GM12878 (cell line): ENCODE measurements at regions not wholly inside any gene's neighbourhood (a gene's known extent, or its start where the extent isn't known, plus 50 kb on each side); places are given as distances from the start of the nearest gene placed in this dataset.

Source experiments
- ATAC-seq: fragments of 200-7000 bp; cut with Tn5 transposase; 3 replicates; pipeline ENCODE4 v1.9.1; 2020; ENCODE audit warnings: mild to moderate bottlenecking, moderate library complexity
- BruUV-seq: library from RNA; stranded (reverse); fragments of 400-500 nt; replicated peaks from 2 replicates; lab custom pipeline; 2021; lab: Mats Ljungman, UMichigan
- CTCF ChIA-PET: fragments of 300-600 bp; sonication (Branson Sonifier 250); formaldehyde crosslinking; extraction: SDS; loops from one replicate; lab custom pipeline; 2021; ENCODE audit warnings: inconsistent platforms; lab: Yijun Ruan, JAX
- POLR2A ChIA-PET: fragments of 350-600 bp; formaldehyde crosslinking; extraction: SDS; loops from one replicate; lab custom pipeline; 2021; ENCODE audit warnings: inconsistent platforms; lab: Charles Lee
- RAD21 ChIA-PET: fragments of 300-600 bp; sonication (Branson Sonifier 250); formaldehyde crosslinking; loops from one replicate; lab custom pipeline; 2023; ENCODE audit warnings: antibody characterized with exemption; ENCODE audit not compliant: unreplicated experiment; lab: Charles Lee
- SMC1A ChIA-PET: fragments of 300-600 bp; sonication (Branson Sonifier 250); formaldehyde crosslinking; loops from one replicate; lab custom pipeline; 2023; ENCODE audit not compliant: unreplicated experiment, uncharacterized antibody; lab: Charles Lee
- DNase-seq: peaks from one replicate; pipeline ENCODE4 v3.0.0-alpha.2; 2011; ENCODE audit warnings: low read depth, low spot score
- FAIRE-seq: peaks from 3 replicates; lab custom pipeline; 2011; peaks lifted over from hg19 to GRCh38; lab: Jason Lieb, UNC
- H2AFZ ChIP-seq: 2 replicates; pipeline ENCODE4 v1.6.0; 2011; ENCODE audit warnings: low read depth, low read length, control low read depth; ENCODE audit not compliant: control insufficient read depth
- H3K27ac ChIP-seq: 2 replicates; pipeline ENCODE4 v1.5.1; 2011; ENCODE audit warnings: control low read depth; ENCODE audit not compliant: control insufficient read depth, insufficient read depth
- H3K27me3 ChIP-seq, 2 experiments: replicated peaks in 1 of 2; 2 replicates each; pipeline versions ENCODE4 v1.6.0 to v1.6.1; 2011; ENCODE audit warnings: low read length in 1 of 2; ENCODE audit not compliant: control insufficient read depth in 2 of 2, insufficient read depth in 2 of 2
- H3K36me3 ChIP-seq, 2 experiments: 2 replicates each; pipeline ENCODE4 v1.5.1; 2011; ENCODE audit warnings: low read length in 1 of 2; ENCODE audit not compliant: control insufficient read depth in 2 of 2, insufficient read depth in 2 of 2
- H3K4me1 ChIP-seq: 2 replicates; pipeline ENCODE4 v1.6.1; 2011; ENCODE audit warnings: mild to moderate bottlenecking, low read length, moderate library complexity, mixed read lengths; ENCODE audit not compliant: control insufficient read depth, insufficient read depth
- H3K4me2 ChIP-seq: 2 replicates; pipeline ENCODE4 v1.6.0; 2011; ENCODE audit warnings: control low read depth; ENCODE audit not compliant: control insufficient read depth, insufficient read depth
- H3K4me3 ChIP-seq: fragments of 200-600 bp; sonication (generic); 2 replicates; pipeline ENCODE4 v1.5.1; 2016
- H3K79me2 ChIP-seq: 2 replicates; pipeline ENCODE4 v1.6.0; 2011; ENCODE audit warnings: low read length; ENCODE audit not compliant: control insufficient read depth, insufficient read depth
- H3K9ac ChIP-seq: 2 replicates; pipeline ENCODE4 v1.8.0; 2011; ENCODE audit warnings: low read length, control low read depth, mixed read lengths; ENCODE audit not compliant: control insufficient read depth, insufficient read depth
- H3K9me3 ChIP-seq: replicated peaks from 3 replicates; pipeline ENCODE4 v1.5.1; 2011; ENCODE audit warnings: mild to moderate bottlenecking, low read length; ENCODE audit not compliant: control insufficient read depth, insufficient read depth
- H4K20me1 ChIP-seq: 2 replicates; pipeline ENCODE4 v1.6.0; 2011; ENCODE audit not compliant: control insufficient read depth, insufficient read depth
- ETV6 ChIP-seq, 2 experiments: fragments of 450-650 bp in 1 of 2; IDR thresholded peaks in 1 of 2; conservative IDR thresholded peaks in 1 of 2; 2 replicates each; pipeline ENCODE4 v1.6.1; 2014; ENCODE audit warnings: antibody characterized with exemption in 1 of 2, borderline replicate concordance in 1 of 2, low read depth in 1 of 2, mild to moderate bottlenecking in 1 of 2, moderate library complexity in 1 of 2
- GABPA ChIP-seq: IDR thresholded peaks from 2 replicates; pipeline ENCODE4 v1.6.1; 2014; ENCODE audit warnings: antibody characterized with exemption, low read depth, mild to moderate bottlenecking, inconsistent platforms
- IKZF1 ChIP-seq: fragments of 450-650 bp; conservative IDR thresholded peaks from 2 replicates; pipeline ENCODE4 v1.6.1; 2017; ENCODE audit warnings: antibody characterized with exemption, mild to moderate bottlenecking
- JUNB ChIP-seq: IDR thresholded peaks from 2 replicates; pipeline ENCODE4 v1.6.1; 2016; ENCODE audit warnings: antibody characterized with exemption, mild to moderate bottlenecking
- SREBF2 ChIP-seq: IDR thresholded peaks from 2 replicates; pipeline ENCODE4 v1.6.1; 2012; ENCODE audit warnings: mild to moderate bottlenecking, low read length
- WGBS: methylation state at CpG from one replicate; pipeline ENCODE4 v1.1.6; 2016; ENCODE audit warnings: low lambda C conversion rate; ENCODE audit not compliant: insufficient replicate concordance, insufficient coverage; ENCODE audit errors: missing lambda C conversion rate; 5-methylcytosine and 5-hydroxymethylcytosine counted together
- in situ Hi-C: fragments of 300-500 bp; cut with MboI; formaldehyde crosslinking; loops from 9 replicates; pipeline ENCODE4 v1.14.3; 2018; ENCODE audit warnings: mixed read lengths
- intact Hi-C: fragments of 100-400 bp; cut with micrococcal nuclease; formaldehyde crosslinking; loops from one replicate; pipeline ENCODE4 v1.14.2; 2022; ENCODE audit not compliant: unreplicated experiment

DNA sequence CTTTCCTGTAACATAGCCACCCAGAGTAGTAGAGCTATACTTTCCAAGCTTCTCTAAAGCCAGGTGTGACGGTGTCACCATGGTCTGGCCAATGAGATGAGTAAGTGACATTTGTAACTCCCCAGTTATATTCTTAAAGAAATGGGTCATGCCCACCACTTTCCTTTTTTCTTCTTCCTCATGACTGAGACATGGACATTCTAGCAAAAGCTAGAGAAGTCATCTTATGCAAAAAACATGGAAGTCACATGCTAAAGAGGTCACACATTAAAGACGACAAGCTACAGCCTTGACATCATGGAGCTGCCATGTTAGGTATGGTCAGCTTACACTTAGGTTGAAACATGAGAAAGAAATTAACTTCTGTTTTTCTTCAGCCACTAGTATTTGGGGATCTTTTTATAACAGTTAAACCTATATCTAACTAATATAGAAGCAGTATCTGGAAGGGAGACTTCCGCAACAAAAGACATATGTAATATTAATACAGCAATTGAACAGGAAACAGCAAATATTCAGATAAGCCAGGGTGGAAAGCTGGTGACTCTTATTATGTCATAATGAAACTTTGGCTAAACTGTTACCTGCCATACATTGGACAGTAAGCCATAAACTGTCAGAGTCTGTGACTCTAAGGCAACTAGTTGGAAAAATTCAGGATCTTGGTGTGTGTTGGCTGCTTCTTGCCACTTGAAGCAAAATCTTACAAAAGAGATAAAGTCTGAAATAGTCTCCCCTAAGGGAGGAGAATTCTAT, 54.7 kb upstream of the SNX2 start:
- no TSS peak for BruUV-seq
- SMC1A ChIA-PET = interaction anchor here (1.1 to 4.0 kb wide), 4 partner anchors 16 to 125 kb away, joined by 3 to 20 read pairs (median 6); no protein-coding TSS in a partner anchor
- in situ Hi-C loops = no loop called here
- RAD21 ChIA-PET = interaction anchor here (1.1 kb wide), 1 partner anchor 16 kb away, joined by 4 read pairs; no protein-coding TSS in a partner anchor
- Histone ChIP-seq H3K9ac (no peak overlapping the region), H2AFZ (no peak overlapping the region), H3K79me2 (no peaks in the 10 kb centered on the region), H3K4me3 (no peak overlapping the region), H3K27ac (no peak overlapping the region), H3K27me3 (no peaks in the 10 kb centered on the region), H4K20me1 (no peaks in the 10 kb centered on the region), H3K36me3 (no peaks in the 10 kb centered on the region)
- DNase-seq = no peak
- POLR2A ChIA-PET = interaction anchor here (1.5 kb wide), 1 partner anchor 56 kb away, joined by 4 read pairs; no protein-coding TSS in a partner anchor
- CTCF ChIA-PET = interaction anchor here (0.9 to 4.4 kb wide), 4 partner anchors 9 to 56 kb away, joined by 3 to 33 read pairs (median 4); no protein-coding TSS in a partner anchor
- WGBS = 77% methylated on average over 3 of the region's 3 CpGs
- peak in 1 of 2 experiments; percentile 52; a peak in 1 of 4 replicates for TF ChIP-seq ETV6 (conservative IDR thresholded peaks at IDR 0.05 in 1 of 2, IDR thresholded peaks at IDR 0.05 in 1 of 2; ENCODE audit: borderline replicate concordance in 1 of 2, low read depth in 1 of 2)
- 0 out of 2 replicates have a peak, but pooled peaks have one; percentile 26 for TF ChIP-seq GABPA
- TF ChIP-seq IKZF1 = no peak
- peak; percentile 63; the same call in 1 of the 2 replicates for TF ChIP-seq JUNB
- TF ChIP-seq, all 136 proteins: peak for 3
- intact Hi-C loops = loop anchor here (1.0 to 5.0 kb wide), 2 partner anchors 18 to 57 kb away; partner anchors contain the start of gene SNX2
- FAIRE-seq (no peak), ATAC-seq (peak; percentile 41)
- no peaks in the 10 kb centered on the region for H3K9me3 ChIP-seq
- peaks cover 12% of the 10 kb centered on the region for H3K4me1 ChIP-seq
- H3K4me2 ChIP-seq = no peak overlapping the region

DNA sequence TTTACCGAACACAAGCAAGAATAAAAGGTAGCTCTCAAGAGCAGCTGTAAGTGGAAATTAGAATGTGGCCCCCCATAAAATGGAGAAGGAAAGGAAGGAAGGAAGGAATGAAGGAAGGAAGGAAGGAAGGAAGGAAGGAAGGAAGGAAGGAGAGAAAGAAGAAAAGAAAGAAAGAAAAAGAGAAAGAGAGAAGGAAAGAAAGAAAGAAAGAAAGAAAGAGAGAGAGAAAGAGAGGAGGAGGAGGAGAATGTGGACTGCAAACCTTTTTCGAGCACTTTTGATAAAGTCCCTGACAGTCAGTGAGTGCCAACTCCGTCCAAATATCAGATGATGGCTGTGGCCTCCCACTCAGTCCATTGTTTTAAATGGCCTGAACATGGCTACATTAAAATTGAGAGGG, 53.8 kb upstream of the SNX2 start:
- Histone ChIP-seq H3K9ac (no peak overlapping the region), H3K27ac (no peak overlapping the region), H3K4me1 (peaks cover 12% of the 10 kb centered on the region), H3K36me3 (no peaks in the 10 kb centered on the region), H4K20me1 (no peaks in the 10 kb centered on the region), H2AFZ (no peak overlapping the region)
- RAD21 ChIA-PET = no interaction called here
- CTCF ChIA-PET = interaction anchor here (4.4 kb wide), 1 partner anchor 17 kb away, joined by 33 read pairs; no protein-coding TSS in a partner anchor
- SMC1A ChIA-PET = interaction anchor here (1.2 to 4.0 kb wide), 3 partner anchors 17 to 31 kb away, joined by 5 to 20 read pairs (median 6); no protein-coding TSS in a partner anchor
- intact Hi-C loops = loop anchor here (5.0 kb wide), 1 partner anchor 56 kb away; the partner anchor contains the start of gene SNX2
- in situ Hi-C loops = no loop called here
- no peak for FAIRE-seq
- TF ChIP-seq ETV6 (conservative IDR thresholded peaks at IDR 0.05 in 1 of 2, IDR thresholded peaks at IDR 0.05 in 1 of 2; ENCODE audit: borderline replicate concordance in 1 of 2, low read depth in 1 of 2) (peak in 1 of 2 experiments; percentile 10; a peak in 1 of 4 replicates), SREBF2 (no peak)
- TF ChIP-seq, all 136 proteins: peak for 1
- no peak for ATAC-seq
- Histone ChIP-seq H3K27me3 (no peaks in the 10 kb centered on the region), H3K4me3 (no peak overlapping the region), H3K79me2 (no peaks in the 10 kb centered on the region), H3K4me2 (no peak overlapping the region), H3K9me3 (no peaks in the 10 kb centered on the region)
- no peak for DNase-seq
- BruUV-seq = no TSS peak
- POLR2A ChIA-PET = no interaction called here
- 98% methylated on average over 3 of the region's 3 CpGs for WGBS
